ENCODE measurements at regions not wholly inside any gene's neighbourhood (a gene's known extent, or its start where the extent isn't known, plus 50 kb on each side); places are given as distances from the start of the nearest gene placed in this dataset.
"Not testable (repeated sequence)": the region's sequence is repeated elsewhere in the genome, so short reads cannot be mapped to it uniquely, and the experiment has no call there.

DNA sequence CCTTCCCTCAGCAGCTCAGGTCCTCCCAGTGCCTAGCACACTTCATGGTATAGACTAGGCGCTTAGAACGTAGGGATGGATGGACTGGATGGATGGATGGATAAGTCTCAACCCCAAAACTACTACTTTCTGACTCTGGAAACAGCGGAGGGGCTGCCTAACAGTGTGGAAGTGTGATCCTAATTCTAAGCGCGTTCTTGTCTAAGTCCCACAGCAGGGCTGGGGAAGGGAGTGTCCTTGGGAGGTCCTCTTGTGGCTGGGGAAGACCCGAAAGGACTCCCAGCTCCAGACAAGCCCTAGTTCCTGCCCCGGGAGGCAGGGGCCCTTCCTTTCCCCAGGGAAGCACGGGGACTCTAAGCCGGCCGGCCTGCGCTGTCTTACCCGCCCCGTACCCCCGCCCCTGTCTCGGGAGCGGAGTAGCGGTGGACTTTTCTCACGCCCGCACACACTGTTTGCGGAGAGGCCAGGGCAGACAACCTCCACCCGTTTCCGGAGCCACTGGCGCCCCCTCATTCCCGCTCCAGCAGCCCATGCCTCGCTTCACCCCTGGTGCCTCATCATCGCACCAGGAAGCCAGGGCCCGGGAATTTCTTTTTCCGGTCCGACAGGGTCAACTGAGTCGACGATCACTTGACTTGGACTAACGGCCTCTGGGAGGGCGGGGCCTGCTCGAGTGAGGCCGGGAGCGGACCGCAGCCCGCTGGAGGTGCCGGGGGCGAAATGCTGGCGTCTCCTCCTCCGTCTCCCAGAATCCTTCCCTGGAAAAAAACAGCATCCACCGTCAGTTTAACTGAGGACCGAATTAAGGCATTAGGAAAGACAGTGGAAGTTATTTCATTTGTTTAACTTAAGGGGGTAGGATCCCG is 133.3 kb downstream of the TBC1D2B start:
- peak; percentile 75 for DNase-seq (ENCODE audit: low spot score)

DNA sequence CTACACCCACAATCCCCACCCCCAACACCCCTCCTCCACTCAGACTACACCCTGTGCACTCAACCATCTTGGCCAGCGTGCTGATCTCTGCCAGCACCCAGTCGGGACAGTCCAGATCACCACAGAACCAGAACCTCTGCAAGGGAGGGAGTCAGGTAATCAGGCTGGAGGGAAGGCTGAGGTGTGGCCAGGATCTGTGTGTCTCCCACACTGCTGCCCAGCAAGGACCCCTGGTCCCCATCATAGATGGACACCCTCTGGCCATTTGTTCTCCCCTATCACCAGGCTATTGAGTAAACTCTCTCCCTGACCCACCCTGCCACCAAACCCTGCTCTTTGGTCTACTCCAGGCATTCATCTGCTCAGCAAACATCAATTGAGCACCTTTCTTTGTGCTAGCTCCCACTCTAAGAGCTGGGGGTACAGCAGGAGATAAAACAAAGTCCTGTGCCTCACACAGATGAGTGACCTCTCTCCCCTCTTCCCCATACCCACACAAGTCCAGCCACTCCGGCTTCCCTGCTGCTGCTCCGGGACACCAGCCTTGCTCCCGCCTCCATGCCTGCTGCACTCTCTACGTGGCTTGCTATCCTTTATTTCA is 134.8 kb downstream of the TBC1D2B start:
- no peak for DNase-seq (ENCODE audit: low spot score)

DNA sequence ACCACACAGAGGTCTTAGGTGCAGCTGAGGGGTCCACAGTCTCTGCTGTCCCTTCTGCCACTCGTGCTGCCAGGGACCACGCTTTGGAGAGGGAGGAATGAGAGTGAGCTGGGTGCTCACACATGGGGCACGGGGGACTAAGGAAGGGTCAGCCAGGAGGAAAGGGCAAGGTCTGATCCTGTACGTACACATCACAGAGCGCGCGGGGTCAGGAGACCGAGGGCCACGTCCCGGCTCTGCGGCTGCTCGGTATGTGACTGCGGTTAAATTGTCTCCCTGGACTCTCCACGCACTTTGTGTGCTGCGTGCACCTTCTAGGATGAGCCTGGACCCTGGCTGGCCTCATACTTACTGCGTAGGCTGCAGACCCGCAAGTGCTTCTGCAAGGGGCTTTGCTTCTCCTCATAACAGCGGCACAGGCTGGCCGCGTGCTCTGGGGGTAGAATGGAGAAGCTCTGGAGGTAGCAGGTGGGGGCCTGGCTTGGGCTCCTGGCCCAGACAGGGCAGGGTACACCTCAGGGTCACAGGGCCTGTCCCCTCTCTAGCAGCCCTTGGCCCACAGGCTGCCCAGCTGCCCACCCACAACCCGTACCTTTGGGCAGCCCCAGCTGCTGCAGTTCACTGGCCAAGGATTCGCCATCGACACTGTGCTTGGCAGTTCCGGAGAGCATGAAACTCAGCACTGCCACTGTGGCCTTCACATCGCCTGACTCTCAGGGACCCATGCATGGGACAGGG is 136.3 kb downstream of the TBC1D2B start:
- not testable (repeated sequence) for DNase-seq (ENCODE audit: low spot score)

DNA sequence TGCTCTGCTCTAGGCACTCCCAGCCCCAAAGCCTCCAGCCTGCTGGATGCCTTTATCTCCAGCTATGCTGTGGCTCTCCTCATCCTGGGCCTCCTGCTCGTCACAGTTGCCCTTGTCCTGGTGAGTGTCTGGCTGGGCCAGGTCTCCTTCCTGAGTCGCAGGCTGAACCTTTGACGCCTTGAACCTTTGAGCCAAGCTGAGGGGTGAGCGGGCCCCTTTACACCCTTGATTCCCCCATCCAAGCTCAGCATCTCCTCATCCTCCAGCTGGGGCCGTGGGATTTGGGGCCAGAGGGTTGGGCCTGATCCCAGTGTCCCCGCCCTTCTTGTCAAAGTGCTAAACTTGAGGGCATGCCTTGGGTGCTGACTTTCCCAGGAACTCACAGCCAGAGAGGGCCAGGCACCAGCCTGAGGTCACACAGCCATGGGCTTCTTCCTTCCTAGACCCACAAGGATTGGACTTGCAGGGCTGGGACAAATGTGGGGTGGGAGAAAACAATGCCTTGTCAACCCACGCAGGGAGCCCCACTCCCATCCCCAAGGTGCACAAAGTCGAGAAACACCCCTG is 137.0 kb downstream of the TBC1D2B start:
- no peak for DNase-seq (ENCODE audit: low spot score)

DNA sequence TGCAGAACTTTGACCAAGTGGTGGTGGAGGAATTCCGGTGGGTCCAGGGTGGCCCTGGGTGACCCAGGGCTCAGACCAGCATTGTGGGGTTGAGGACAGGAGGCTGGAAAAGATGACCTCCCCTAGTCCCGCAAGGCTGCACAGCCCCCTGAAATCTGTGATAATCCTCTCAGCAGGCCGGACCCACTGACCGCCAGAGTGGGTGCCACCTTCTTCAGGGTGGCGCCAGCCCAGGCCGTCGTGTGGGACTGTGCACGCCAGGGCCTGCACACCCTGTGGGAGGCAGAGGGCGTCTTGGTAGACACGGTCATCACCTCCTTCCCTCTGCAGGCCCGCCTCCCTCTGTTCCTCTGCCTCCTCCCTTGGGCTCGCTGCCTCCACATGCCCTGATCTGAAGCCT is 137.7 kb downstream of the TBC1D2B start:
- DNase-seq (ENCODE audit: low spot score) = no peak

DNA sequence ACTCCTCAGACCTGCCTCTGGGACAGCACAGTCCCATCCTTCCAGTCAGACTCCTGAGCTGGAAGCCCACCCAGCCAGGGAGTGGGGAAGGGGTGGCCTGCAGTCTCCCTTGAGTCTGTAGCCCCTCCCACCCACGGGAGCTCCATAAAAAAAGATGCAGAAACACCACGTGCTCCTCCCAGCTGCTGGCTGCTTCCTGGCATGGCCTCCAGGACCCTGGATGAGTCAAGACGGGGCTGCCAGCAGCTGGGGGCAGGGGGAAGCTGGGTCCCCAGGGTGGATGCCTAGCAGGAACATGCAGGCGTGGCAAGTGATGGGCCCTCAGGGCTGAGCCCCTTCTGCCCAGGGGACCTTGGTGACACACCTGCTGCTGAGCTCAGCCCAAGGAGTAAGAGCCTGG is 138.5 kb downstream of the TBC1D2B start:
- not testable (repeated sequence) for DNase-seq (ENCODE audit: low spot score)

DNA sequence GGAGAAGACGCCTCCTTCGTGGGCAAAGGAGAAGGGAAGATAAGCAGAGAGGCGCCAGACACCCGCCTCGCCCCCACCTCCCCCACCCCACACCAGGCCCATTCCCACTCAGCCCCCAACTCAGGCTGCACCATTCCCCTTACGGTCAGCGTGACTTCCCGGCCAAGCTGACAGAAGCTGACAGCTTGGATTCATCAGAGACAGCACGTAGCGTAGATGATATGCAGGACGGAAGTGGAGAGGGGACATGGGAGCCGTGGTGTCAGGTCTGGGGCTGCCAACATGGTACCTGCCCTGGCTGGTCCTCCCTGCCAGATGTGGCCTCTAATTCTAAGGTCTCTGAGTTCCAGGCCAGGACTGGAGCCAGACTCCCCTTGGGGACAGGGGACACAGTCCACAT is 139.0 kb downstream of the TBC1D2B start:
- not testable (repeated sequence) for DNase-seq (ENCODE audit: low spot score)

DNA sequence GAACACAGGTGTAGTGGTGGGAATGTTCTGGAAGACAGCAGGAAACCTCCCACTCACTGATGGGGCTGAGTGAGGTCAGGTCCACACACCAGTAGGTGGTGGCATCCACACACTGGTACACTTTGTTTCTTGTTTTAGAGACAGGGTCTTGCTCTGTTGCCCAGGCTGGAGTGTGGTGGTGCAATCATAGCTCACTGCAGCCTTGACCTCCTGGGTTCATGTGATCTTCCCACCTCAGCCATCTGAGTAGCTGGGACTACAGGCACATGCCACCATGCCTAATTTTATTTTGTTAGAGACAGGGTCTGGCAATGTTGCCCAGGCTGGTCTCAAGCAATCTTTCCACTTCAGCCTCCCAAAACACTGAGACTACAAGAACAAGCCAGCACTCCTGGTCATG is 140.9 kb downstream of the TBC1D2B start:
- DNase-seq (ENCODE audit: low spot score) = not testable (repeated sequence)

DNA sequence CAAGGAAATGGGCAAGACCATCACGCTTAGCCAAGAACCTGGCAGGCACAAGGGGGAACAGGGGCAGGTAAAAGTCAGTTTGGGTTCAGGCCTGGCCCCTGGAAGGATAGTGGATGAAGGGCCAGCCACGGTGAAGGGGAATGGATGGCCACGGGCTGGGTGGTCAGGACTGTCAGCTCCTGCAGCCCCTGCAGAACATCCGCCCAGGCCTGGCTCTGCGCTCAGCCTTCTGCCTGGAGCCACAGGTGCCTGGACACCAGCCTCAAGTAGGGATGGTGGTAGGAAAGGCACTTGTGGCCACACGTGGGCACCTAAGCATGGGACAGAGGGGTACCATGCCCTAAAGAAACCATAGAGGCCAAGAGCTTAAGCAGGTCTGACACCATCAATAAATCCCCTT is 143.0 kb downstream of the TBC1D2B start:
- DNase-seq (ENCODE audit: low spot score) = not testable (repeated sequence)

DNA sequence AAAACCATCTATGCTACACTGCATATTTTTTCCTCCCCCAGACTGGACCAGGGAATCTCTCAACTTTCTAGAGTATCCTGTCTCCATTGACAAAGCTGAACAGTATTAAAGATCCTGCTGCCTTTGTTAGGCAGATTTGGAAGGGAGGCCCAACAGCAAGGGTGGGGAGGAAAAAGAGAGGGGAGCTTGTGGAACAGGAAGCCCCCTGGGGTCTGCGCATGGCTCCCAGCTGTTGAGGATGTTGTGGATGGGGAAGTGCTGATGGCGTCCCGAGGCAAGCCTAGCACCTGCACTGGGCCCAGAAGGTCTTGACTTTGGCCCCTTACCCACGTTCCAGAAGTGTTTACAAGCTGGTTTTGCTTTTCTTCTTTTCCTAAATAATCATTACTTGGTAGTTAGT is 146.6 kb downstream of the TBC1D2B start:
- DNase-seq (ENCODE audit: low spot score) = not testable (repeated sequence)

DNA sequence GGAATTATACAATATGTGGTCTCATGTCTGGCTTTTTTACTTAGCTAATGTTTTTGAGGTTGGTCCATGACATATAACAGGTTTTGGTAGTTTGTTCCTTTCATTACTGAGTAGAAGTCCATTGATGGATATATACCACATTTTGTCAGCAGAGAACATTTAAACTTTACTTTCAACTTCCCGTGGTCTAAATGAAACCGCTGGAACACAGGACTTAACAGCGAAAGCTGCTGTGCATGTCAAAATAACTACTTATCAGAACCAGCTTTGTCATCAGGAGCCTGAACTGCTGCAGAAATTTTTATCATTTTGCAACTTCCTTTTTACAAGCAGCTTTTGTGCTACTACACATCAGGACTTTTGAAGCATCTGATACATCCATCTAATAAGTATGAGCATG is 147.0 kb downstream of the TBC1D2B start:
- DNase-seq (ENCODE audit: low spot score) = not testable (repeated sequence)

DNA sequence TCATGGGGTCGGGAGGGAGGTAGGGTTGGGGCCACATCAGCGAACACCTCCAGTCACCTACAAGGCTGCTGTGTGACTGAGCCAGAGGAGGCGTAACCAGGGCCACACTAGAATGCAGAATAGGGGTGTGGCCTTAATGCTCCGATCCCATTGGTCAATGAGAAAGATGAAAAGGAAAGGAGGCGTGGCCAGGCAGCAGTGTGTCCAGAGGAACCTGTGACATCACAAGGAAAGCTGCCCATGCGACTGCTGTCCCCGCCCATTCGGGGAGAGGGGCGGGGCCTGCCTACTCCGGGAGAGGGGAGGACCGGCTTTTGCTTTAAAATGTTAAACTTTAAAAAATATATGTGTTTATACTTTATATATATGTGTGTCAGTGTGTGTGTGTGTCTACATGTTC is 150.7 kb downstream of the TBC1D2B start:
- DNase-seq (ENCODE audit: low spot score) = not testable (repeated sequence)

DNA sequence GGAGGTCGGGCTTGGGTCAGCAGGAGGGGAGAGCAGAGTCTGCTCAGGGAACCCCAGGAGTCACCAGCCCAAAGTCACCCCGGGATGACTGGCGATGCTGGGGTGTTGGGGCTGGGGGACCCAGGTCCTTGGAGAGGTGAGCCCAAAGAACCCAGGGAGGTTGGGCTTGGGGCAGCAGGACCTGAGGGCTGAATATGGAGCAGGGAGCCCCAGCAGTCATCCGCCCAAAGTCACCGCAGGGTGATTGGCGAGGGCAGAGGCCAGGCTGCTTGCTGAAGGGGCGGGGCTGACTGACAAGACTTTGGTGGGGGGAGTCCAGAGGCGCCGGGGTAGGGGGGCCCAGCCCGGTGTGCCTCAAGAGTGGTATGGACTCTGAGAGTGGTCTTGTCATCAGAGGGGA is 151.2 kb downstream of the TBC1D2B start:
- DNase-seq (ENCODE audit: low spot score) = not testable (repeated sequence)

DNA sequence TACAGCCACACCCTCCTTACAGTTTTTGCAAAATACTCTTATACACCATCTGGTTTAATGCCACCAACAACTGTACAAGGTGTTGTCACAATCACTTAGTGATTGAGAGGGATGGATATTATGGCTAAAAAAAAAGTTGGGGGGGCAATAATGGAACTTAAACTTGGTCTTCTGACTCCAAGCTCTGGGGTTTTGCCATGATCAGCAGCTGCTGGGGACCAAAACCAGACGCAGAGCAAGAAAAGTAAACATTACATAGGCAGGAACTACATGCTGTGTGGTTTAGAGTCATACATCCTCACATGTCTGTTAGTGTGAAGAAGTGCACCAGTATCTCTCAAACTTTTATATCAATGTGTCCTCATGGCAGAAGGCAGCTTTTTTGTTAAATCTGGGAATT is 152.4 kb downstream of the TBC1D2B start:
- not testable (repeated sequence) for DNase-seq (ENCODE audit: low spot score)

DNA sequence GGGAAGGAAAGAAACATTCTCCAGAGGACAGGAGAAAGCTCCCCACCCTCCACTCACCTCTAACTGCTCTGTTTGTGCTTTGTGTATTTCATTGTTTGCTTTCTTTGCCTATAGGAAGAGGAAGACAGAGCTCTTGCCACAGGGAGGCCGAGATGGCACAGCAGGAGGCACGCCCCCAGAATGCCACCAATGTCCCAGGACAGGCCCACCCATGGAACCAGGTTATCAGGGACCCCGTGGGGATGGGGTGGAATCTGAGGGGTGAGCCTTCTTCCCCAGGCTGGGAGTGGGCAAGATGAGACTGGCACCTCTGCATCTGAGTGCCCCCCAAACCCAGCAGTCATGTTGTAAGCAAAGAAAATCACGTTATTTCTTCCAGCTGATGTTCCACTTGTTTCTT is 155.8 kb downstream of the TBC1D2B start:
- DNase-seq (ENCODE audit: low spot score) = no peak

DNA sequence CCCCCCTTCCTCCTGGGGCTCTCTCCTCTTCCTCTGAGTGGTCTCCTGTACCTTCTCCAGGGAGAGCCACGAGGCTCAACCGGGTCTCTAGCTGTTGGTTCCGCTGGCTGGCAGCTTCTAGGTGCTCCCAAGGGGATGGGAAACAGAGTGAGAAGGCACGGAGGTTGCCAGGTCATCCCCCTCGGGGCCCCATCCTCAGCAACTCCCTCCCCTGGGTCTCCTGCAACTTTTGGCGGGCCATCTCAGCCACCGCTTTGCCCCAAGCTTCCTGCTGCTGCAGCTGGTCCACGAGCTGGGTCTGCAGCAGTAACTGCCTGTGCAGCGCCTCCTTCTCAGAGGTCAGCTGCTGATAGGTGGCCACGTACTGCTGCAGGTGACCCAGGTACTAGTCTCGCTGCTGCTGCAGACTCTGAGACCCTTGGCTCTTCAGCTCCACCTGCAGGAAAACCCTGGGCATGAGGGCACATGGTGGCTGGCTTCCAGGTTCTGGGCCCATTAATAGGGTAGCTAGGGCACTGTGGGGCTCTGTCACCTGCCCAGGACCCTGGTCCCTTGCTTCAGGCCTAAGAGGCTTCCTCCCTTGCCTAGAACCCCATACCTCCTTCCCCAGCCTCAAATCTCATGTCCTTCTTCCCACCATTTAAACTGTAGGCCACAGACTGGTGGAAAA is 160.4 kb downstream of the TBC1D2B start:
- not testable (repeated sequence) for DNase-seq (ENCODE audit: low spot score)

DNA sequence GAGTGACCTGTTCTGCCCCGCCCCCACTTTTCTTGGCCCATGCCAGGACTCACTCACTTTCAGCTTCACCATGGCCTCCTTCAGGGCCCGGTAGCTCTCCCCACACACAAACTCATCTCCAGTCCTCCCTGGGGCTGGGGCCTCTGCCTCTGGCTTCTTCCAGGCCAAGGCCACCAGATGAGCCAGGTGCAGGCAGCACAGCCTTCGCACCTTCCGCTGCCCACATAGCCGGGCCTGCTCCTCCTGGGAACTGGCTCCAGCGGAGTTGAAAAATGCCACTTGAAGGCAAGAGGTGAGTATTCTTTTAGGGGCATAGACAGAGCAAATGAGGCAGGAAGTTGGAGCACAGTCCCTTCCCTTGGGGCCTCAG is 161.6 kb downstream of the TBC1D2B start:
- not testable (repeated sequence) for DNase-seq (ENCODE audit: low spot score)

DNA sequence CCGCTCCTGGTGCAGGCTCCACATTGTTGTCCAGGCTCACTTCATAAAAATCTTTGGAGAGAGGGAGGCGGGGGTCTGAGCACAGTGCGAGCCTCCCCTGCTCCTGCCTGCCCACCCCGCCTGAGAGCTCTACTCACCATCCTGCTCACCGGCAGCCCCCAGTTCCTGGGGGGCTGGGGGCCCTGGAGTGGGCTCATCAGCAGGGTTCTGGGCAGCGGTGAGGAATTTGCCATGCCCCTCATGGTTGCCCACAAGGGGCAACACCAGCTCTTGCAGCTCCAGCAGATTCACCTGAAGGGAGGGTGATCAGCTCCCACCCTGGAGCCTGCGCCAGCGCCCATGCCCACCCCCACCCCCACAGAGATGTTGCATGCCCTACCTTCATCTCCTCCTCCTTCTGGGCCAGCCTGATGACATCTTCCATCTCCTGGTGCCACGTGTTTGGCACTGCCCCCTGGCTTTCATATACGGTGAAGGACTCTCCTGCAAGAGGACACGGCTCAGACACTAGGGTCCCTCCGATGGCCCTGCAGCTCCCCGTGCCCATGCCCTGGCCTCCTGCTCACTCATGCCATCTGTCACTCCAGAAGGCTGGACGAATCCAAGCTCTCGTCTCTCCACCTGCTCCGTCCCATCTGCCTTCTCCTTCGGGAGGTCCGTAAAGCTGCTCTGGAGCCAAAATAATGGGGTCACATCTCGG is 162.1 kb downstream of the TBC1D2B start:
- no peak for DNase-seq (ENCODE audit: low spot score)

DNA sequence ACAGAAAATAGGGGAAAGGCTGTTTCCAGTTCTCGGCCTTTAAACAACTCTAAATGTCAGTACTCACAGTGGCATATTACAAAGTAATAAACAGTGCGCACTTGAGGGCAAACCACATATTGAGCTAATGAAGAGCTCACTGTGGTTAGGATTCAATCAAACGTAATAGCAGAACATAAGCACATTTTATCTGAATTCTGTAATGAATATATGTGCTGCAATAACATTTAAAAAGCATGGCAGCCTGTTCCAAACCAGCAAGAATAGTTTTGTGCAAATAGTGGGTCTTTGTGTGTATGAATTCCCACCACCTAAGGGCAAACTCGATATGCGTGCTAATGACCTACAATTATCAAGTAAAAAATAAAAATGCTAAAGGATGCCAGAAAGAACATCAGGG is 163.0 kb downstream of the TBC1D2B start:
- not testable (repeated sequence) for DNase-seq (ENCODE audit: low spot score)

DNA sequence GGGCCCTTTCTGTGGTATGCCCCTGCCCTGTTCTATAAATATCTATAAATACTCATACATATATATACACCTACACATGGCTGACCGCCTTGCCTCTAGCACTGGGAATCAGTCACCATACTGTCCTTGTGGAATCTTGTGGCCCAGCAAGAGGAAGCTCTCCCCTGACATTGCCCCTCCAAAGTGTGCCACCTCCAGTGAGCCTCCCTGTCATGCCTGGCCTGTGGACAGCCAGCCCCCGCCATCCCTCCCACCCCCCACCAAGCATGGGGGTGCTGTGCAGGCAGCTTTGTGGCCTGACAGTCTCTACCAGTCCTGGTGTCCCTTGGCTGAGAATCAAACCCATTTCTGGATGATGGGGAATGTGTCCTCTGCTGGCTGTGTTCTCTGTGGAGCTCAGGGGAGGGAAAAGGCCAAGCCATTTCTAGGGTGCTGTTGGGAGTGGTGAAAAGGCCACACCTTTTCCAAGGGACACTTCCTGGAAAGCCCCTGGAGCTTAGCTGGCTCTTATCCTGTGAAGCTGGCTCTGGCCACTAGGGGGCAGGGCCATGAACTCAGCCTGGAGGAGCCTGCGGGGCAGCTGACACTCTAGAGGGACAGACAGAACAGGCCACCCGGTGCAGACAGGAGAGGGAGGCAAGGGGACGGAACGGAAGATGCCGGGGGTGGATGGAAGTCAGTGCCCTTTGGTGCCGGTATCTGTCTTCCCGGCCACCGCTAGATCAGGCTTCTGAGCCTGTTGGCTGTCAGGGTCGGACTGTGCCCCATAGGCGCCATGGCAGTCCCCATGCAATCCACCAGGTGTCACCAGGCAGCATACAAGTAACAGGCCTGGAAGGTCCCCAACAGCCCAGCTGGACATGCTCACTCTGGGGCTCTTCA is 167.2 kb downstream of the TBC1D2B start:
- peak; percentile 45 for DNase-seq (ENCODE audit: low spot score)

Data from AG08395 (cell line).